GM10266 (cell line): ENCODE measurements at regions not wholly inside any gene's neighbourhood (a gene's known extent, or its start where the extent isn't known, plus 50 kb on each side); places are given as distances from the start of the nearest gene placed in this dataset.

Experiments
- DNase-seq: peaks from one replicate; pipeline ENCODE4 v3.0.0; 2012; ENCODE audit errors: extremely low spot score
- TF ChIP-seq, protein P1 (sequence below): IDR thresholded peaks from 2 replicates; pipeline ENCODE4 v1.5.1; 2012; ENCODE audit warnings: mild to moderate bottlenecking, low read depth; ENCODE audit not compliant: control insufficient read depth, insufficient read depth; ENCODE audit errors: missing control alignments

DNA sequence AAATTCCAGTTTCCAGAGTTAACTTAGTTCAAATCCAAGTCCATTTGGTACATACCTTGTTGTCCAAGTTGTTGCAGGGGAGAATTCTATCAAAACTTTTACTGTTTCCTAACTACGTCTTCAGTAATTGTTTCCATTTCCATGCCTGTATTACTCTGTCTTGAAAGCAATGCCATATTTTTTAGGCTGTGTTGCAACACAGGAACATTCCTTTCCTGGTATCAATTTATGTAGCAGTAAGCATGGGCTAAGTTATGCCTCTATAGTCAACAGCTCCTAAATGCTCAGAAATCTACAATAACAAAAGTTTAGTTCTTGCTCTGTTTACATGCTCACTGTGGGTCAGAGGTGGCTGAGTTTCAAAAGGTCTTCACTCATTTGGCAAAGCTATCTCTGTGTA, 1943.8 kb upstream of the PIK3C3 start:
- TF ChIP-seq, protein P1, sequence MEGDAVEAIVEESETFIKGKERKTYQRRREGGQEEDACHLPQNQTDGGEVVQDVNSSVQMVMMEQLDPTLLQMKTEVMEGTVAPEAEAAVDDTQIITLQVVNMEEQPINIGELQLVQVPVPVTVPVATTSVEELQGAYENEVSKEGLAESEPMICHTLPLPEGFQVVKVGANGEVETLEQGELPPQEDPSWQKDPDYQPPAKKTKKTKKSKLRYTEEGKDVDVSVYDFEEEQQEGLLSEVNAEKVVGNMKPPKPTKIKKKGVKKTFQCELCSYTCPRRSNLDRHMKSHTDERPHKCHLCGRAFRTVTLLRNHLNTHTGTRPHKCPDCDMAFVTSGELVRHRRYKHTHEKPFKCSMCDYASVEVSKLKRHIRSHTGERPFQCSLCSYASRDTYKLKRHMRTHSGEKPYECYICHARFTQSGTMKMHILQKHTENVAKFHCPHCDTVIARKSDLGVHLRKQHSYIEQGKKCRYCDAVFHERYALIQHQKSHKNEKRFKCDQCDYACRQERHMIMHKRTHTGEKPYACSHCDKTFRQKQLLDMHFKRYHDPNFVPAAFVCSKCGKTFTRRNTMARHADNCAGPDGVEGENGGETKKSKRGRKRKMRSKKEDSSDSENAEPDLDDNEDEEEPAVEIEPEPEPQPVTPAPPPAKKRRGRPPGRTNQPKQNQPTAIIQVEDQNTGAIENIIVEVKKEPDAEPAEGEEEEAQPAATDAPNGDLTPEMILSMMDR = no peak
- DNase-seq = no peak

DNA sequence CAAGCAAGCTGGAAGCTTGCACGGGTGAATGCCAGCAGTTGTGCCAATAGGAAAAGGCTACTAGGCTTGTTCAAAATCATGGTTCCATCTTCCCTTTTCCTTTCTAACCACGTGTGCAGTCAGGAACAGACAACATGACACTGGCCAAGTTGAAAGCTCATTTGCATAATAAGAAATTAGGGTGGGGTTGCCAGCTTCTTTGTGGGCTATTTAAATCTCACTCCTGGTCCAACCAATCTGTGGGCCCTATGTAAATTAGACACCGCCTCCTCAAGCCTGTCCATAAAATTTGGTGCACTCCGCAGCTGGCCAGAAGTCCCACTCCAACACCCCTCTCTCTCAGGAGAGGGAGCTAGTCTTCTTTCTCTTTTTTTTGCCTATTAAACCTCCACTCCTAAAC, 1948.4 kb upstream of the PIK3C3 start:
- TF ChIP-seq, protein P1 = no peak
- DNase-seq = no peak

DNA sequence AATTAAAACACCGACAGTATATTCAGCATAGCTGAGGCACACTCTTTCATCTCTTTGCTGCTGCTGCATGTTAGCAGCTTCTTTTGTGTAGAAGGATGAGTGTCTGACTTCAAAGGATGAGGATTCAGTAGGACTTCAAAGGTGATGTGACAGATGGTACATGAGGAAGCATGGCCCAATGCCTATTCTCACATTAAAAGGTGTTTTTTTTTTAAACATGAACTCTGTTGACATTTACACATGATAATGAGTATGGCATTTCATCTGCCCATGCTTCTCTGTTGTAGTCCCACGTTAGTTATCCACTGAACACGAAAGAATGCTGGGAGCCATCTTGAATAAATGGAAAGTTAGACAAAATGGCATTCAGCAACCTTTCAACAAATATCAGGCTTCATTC, 1950.8 kb upstream of the PIK3C3 start:
- TF ChIP-seq, protein P1 = no peak
- DNase-seq = no peak

DNA sequence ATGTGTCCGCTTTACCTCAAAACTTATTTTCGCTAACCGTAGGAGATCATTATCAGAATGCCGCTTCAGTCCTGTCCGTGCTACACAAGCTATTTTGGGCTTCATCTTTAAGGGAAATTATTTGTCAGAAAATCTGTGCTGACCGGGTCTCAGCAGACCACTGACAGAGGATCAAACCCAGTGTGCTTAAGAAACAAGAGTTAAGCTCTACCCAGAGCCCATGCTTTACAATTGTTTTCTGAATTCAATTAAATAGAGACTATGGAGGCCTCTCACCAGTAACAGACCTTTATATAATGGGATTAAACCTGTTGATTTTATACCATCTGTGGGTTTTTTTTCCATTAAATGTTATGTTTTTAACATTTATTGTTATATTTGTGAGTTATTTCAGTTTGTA, 1956.7 kb upstream of the PIK3C3 start:
- TF ChIP-seq, protein P1 = no peak
- DNase-seq = no peak

DNA sequence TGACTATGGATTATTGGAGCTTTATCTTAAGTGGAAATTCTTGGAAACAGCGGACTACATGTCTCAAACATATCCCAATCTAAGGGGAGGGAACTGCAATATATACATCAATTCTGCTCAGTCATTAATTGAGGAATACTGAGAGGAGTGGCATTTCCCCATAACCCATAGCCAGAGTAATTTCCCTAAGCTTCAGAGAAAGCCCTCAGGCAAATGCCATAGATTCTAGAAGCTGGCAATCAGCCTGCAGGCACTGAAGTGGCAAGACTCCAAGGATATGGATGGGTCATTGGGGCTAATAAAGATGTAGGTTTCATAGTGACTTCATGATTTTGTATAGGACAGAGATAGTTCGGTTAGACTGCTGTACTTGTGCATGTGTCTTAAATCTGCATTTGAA, 1960.5 kb upstream of the PIK3C3 start:
- no peak for DNase-seq
- TF ChIP-seq, protein P1 = no peak

DNA sequence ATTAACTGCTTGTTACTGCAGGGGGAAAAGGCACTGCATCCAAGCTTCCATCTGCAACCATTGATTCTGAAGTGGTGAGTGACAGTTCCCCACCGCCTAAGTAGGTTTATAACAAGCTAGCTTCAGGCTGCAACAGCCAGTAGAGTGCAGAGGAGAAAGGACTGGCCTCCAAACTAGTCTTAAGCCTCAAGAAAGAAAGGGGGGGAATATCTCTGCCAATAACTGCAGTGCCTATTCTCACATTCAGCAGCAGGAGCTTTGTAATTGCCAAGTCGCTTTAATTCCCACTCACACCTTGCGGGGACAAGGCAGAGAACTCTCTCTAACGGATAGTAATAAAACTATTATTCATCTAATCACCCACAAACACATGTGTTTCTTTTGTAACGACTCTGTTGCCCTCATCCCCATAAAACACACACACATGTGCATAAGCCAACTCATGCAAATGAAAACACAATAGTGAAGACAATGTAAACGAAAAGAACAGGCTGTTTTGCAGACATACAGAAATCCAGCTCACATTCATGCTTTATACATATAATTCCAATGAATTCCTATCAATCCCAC, 1963.3 kb upstream of the PIK3C3 start:
- DNase-seq = no peak
- TF ChIP-seq, protein P1 = no peak

DNA sequence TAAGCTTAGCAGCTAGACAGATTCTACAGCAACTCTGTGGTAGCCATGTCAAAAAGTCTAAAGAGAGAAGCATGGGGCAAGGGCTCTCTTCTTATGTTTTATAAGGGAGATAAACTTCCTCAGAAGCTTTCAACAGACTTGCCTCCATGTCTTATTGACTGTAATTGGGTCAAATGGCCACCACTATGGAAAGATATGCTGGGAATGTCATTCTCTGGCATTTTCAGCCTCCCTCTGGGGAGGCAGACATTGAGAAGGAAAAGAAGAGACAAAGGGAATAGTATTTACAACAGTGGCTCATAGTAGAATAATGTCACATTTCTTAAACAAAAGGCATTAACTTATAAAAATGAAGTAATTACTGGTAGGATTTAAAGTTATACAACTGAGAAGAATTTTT, 1964.5 kb upstream of the PIK3C3 start:
- DNase-seq = no peak
- TF ChIP-seq, protein P1 = no peak
